D341Med (cell line): ENCODE measurements at regions not wholly inside any gene's neighbourhood (a gene's known extent, or its start where the extent isn't known, plus 50 kb on each side); places are given as distances from the start of the nearest gene placed in this dataset.
"Not testable (repeated sequence)": the region's sequence is repeated elsewhere in the genome, so short reads cannot be mapped to it uniquely, and the experiment has no call there.

Source experiments
- DNase-seq: peaks from one replicate; pipeline ENCODE4 v3.0.0; 2012; ENCODE audit warnings: low spot score

DNA sequence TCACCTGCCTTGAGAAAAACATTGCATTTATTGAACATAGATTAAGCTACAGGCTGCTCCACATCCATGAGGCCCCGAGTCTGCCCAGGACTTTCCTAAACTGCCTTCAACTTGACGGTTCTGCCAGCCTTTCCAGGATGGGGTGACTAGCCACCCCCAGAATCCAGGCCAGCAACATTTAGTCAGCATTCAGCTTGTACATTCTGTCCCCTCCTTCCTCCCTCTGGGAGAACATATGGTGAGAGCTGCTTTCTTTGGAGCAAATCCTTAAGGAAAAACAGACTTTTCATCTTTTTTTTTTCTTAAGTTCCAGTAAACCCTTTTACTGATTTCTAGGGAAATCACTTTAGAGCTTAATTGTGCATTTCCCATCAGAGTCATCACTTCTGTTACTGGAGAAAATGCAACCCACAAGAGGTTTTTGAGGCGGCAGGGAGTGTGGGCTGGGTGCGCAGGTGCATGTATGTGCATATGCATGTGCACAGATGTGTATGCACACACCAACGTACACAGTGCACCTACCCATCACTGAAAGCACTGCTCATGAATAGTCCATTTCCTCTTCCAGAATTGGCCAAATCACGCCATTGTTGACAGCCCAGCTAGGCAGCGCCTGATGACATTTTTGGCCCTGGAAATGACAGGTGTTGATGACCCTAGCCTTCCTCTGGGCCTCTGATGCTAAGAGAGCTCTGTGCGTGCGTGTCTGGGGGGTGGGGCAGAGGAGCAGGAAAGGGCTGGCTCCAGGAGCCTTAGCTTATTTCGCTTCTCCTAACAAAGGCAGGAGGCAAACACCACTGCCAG is 145.6 kb downstream of the HSD17B3 start:
- no peak for DNase-seq

DNA sequence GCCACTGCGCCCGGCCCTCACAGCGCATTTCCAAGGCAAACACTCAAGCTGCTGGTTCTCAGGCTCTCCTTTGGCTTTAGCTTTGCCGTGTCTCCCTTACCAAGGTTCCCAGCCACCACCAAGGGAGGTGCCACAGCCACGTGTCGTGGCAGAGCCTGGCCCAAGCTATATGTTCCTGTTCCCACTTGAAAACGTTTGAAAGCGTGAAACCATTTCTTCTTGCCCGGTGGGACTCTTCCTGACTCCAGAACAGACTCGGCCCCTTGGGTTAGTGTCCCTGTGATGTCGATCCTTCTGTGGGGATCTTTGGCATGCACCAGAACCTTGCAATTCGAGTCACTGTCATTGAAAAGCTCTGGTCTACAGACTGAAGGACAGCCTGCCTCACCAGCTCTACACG is 147.9 kb downstream of the HSD17B3 start:
- no peak for DNase-seq

DNA sequence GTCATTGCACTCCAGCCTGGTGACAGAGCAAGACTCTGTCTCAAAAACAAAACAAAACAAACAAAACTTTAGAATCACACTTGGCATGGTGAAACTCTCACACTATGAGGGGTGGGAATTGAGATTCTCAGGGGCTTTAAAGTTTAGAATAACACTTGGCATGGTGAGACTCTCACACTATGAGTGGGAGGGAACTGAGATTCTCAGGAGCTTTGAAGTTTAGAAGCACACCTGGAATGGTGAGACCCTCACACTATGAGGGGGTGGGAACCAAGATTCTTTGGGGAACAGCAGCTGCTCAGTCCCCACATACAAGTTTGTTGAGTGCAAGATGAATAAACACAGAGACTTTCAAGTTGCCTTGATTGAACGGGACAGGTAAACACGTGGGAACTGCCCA is 149.4 kb downstream of the HSD17B3 start:
- DNase-seq = no peak

- no peak for DNase-seq
Observed at GRCh38 chr9:96150324-96151227, 151.4 kb downstream of the HSD17B3 start.

GRCh38 chr9:96149533-96150280 is 152.3 kb downstream of the HSD17B3 start:
- no peak for DNase-seq

GRCh38 chr9:96148634-96149532 is 153.1 kb downstream of the HSD17B3 start:
- DNase-seq = no peak

GRCh38 chr9:96147029-96147428 is 154.9 kb downstream of the HSD17B3 start:
- DNase-seq = not testable (repeated sequence)

GRCh38 chr9:96141666-96142065 is 160.3 kb downstream of the HSD17B3 start:
- DNase-seq = no peak

- no peak for DNase-seq
Observed at GRCh38 chr9:96141128-96141474, 160.9 kb downstream of the HSD17B3 start.

DNA sequence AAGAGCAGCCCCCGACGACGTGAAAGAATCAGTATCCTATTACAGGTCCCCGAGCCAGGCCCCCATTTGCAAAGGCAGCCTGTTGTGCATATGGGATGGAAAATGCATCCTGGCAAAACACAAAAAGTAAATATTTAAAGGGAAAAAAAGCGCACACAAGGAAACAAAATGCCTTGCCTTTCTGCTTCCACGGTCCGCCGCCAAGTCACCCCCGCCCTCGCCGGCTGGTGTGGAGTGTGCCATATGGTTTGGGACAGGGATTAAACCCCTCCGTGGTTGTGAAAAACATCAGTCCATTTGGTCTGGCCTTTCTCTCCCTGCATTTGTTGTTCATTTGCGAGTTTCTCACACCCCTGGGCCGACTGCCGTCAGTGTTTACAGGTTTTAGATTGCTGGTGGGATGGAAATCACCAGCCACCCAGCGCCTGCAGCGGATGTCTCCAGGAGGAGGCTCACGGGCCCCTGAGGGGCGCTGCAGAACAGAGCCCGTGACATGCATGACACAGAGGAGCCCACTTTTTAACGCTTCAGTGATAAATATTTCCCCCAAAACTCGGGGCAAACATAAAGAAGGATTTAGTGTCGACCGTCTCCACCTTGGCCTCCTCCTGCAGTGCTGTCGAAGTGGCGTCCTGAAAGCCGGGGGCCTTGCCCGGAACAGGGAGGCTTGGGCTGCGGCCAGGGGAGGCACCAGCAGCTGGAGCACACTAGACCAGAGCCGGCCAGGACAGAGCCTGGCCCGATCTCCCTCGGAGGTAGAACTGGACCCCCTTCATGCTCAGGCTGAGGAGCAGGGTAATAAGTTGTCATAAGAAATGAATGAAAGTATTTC is 161.5 kb downstream of the HSD17B3 start:
- DNase-seq = no peak

DNA sequence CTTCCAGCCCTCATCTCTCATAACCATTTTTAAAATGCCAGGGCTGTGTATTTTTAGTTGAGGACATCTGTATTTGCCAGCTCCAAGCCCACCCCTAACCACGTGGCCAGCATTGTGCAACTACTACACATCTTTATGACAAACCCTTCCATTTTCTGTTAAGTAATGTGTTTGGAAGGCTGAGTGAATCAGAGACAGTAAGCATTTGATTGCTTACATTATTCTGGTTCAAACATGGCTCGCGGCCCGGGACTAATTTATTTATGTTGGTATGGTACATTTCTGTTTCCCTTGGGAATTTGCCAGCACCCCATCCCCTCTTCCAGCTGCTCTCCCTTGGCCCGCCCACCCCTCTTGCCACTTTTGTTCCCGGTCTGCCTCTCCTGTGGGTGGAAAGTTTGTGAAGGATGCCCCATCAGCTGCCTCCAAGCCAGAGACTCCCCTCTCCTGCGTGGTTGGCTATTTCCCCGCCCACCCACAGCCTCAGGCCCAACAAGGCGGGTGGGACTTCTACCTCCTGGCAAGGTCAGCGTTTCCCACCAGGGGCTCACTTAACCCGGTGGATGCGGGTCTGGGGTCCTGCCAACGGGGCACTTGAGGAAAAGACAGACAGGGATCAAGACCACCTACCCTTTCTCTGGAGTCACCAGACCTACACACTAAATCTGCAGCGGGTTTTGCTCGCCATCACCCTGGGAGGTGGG is 162.2 kb downstream of the HSD17B3 start:
- no peak for DNase-seq

- DNase-seq = no peak
Observed at GRCh38 chr9:96138616-96139015, 163.4 kb downstream of the HSD17B3 start.

DNA sequence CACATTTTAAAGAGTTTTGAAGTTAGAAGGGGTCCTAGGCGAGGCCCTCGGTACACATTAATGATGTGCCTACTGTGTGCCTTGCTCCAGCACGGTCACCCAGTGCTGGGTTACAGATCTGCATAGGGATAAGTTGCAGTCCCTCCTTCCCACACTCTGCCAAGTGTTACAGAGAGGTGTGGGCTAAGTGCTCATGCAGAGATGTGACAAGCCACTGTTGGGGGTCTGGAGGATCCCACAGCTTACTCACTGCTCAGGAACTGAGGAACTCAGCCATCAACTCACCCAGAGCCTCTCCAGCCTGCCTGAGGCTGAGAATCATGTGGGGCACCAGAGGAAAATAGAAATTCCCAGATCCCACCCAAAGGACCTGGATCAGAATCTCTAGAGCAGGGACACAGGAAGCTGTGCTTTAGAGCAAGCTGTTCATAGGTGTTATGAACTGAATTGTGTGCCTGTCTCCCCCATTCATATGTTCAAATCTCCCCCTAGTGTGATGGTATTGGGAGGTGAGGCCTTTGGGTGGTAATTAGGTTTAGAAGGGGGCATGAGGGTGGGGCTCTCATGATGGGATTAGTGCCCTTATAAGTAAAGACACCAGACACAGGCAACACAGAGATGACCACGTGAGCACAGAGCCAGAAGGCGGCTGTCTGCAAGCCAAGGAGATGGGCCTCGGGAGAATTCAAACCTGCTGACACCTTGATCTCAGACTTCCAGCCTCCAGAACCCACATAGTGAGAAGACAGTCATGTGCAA is 164.1 kb downstream of the HSD17B3 start:
- no peak for DNase-seq

DNA sequence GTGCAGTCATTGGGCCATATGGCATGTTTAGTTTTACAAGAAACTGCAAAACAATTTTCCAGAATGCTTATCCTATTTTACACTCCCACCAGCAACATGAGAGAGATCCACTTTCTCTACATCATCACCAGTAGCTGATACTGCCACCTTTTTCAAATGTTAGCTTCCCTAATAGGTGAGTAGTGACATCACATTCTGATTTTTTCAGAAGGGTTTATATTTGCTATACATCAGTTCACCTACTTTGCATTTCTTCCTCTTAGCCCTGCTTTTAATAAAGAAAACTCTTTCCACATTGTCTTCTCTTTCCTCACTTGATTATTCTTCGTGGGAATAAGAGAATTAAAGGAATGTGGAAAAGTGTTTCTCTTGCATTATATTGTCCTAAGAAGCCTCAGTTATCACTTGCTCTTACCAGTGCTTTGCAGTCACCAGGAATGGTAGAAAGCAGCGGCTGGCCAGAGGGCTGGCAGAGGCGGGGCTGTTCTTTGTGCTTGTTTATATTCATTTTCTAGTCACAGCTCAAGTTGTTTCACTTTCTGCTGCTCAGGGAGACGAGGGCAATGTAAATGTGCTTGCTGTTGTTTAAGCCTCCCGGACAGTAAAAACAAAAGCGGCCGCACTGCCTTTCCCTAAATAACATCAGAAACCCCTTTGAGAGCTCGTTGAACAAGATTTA is 164.8 kb downstream of the HSD17B3 start:
- DNase-seq = no peak

DNA sequence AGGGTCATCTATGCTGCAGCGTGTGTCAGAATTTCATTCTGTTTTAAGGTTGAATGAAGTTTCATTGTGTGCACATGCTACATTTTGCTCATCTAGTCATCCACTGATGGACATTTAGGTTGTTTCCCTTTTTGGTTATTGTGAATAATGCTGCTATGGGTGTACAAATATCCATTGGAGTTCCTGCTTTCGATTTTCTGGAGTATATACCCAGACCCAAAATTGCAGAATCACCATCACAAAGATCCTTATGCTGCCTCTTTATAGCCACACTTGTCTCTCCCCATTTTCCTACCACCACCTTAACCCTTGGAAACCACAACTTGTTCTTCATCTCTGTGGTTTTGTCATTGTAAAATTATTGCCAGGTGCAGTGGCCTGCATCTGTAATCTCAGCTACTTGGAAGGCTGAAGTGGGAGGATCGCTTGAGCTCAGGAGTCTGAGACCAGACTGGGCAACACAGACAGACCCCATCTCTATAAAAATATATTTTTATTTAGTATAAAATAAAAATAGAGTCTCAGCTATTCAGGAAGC is 166.2 kb downstream of the HSD17B3 start:
- DNase-seq = no peak

- DNase-seq = no peak
Observed at GRCh38 chr9:96135076-96135752, 166.8 kb downstream of the HSD17B3 start.

- DNase-seq = no peak
Observed at GRCh38 chr9:96133321-96134021, 168.5 kb downstream of the HSD17B3 start.
